HG03571 (cell line): ENCODE measurements at regions not wholly inside any gene's neighbourhood (a gene's known extent, or its start where the extent isn't known, plus 50 kb on each side); places are given as distances from the start of the nearest gene placed in this dataset.
"Not testable (repeated sequence)": the region's sequence is repeated elsewhere in the genome, so short reads cannot be mapped to it uniquely, and the experiment has no call there.

Experiments
- ATAC-seq: cut with Tn5 transposase; IDR thresholded peaks from one replicate; pipeline ENCODE4 v1.9.1; 2021; ENCODE audit not compliant: unreplicated experiment

GRCh38 chr6:131490441-131490840 is 82.6 kb upstream of the ARG1 start:
- ATAC-seq: no peak

DNA sequence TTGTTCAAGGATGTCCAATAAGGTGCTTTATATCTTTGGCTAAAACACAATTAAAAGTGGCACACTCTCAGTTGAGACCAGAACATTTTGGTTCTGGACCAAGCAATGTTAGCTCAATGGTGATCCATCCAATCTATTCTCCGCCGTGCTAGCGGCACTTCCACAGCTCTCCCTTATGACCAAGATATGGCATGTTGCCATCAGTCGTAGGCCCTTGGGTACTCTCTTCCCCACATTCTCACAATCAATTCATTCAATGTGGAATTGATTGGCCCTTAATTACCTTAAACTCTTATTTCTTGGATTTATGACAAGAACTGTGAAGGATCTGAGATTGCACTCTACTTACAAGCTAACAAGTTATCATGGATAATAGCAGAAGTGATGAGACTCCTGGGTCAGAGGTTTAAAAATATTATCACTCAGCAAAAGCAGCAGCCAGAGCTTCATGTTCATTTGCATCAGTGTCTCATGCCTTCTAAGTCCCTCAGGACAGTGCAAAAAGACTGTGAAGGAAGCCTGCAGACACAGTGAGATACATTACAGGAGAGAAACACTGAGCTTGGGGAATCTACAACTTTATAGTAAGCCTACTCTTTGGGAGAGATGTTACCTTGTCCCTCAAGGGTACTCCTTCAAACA is 80.0 kb upstream of the ARG1 start:
- no peak for ATAC-seq

DNA sequence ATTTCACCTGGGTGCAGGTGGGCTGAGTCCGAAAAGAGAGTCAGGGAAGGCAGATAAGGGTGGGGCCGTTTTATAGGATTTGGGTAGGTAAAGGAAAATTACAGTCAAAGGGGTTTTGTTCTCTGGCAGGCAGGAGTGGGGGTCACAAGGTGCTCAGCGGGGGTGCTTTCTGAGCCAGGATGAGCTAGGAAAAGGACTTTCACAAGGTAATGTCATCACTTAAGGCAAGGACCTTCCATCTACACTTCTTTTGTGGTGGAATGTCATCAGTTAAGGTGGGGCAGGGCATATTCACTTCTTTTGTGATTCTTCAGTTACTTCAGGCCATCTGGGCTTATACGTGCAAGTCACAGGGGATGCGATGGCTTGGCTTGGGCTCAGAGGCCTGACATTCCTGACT is 68.6 kb upstream of the ARG1 start:
- ATAC-seq: not testable (repeated sequence)

DNA sequence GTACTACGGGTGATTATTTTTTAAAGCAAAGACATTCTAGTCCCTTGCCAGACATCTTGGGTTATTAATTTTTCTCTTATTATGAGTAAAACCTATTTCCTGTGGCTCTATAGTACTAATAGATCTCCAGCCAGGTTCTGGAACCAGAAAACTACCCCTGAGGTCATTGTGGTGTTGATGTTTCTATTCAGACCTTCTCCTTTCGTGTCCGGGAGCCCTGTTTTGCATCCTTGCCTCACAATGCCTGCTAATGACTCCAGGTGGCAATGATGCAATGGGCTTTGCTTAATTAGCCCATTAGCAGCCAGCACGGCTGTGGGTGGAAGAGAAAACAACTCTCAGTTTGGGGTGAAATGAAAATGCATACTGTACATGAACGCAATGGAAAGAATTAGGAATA is 62.9 kb upstream of the ARG1 start:
- ATAC-seq: no peak

DNA sequence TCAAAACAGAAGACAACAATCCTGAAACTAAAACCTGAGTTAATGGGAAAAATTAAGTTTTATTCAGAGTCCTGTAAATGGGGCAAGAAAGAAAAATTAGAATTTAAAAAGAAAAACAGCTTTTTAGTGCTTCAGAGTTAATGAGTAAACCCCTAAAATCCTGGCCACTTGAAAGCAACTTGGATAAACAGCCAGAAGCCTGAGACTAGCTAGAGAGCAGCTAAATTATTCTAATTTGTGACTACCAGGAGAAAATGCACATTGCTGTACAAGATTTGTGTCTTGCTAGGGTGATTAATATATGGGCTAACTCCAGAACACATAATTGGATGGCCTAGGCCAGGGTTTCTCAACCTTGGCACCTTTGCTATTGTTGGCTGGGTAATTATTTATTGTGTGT is 62.4 kb upstream of the ARG1 start:
- ATAC-seq: no peak

DNA sequence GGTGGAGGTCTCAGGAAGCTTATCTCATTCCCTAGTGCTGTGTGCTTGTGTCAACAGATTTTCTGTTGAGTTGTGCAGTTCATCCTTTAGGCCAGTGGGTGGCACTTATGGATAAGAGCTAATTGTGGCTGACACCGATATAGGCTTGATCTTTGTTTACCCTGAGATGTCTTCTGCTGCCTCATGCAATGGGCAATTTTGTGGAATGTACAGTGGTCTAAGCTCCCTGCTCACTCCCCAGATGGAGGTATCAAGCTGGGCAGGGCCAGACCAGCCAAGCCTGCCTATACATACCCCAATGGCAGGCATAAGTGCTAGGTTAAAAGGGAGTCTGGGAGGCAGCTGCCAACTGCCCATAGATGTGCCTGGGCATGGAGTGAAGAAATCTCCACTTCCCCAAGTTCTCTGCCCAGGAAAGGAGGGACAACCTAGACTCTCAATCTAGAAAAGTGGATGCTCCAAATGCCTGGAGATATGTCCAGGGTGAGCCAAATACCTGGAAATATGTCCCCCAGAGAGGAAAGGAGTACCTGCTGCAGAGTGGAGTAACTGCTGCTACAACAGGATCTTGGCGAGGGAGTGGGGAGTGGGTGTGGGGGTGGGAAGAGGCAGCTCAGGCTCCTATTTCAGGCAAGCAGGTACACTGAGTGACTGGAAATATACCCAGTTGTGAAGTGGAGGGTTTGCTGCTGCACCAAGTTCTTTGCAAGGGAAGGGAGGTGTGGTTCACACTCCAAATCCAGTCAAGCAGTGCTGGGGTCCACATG is 53.2 kb upstream of the ARG1 start:
- ATAC-seq: peak; percentile 94
